DOHH2 (cell line): ENCODE measurements at regions not wholly inside any gene's neighbourhood (a gene's known extent, or its start where the extent isn't known, plus 50 kb on each side); places are given as distances from the start of the nearest gene placed in this dataset.
A peak's percentile ranks its signal among the peaks of the same experiment; 100 is the strongest.

ENCODE experiments used
- H3F3A ChIP-seq: fragments of 200-600 bp; sonication (generic), shearing (Covaris generic); 2 replicates; pipeline ENCODE4 v1.6.0; 2016; ENCODE audit warnings: antibody characterized with exemption, mild to moderate bottlenecking; ENCODE audit not compliant: control insufficient read depth, insufficient read depth
- H3K27ac ChIP-seq: fragments of 200-600 bp; sonication (generic); 2 replicates; pipeline ENCODE4 v1.5.1; 2014; ENCODE audit warnings: low read depth, mild to moderate bottlenecking, low read length, moderate library complexity
- H3K27me3 ChIP-seq: fragments of 200-600 bp; sonication (generic); 2 replicates; pipeline ENCODE4 v1.6.1; 2014; ENCODE audit warnings: mild to moderate bottlenecking, low read length, mixed read lengths; ENCODE audit not compliant: control insufficient read depth
- H3K36me3 ChIP-seq: fragments of 200-600 bp; sonication (generic); 2 replicates; pipeline ENCODE4 v1.6.1; 2014; ENCODE audit warnings: mild to moderate bottlenecking, low read length, moderate library complexity, mixed read lengths; ENCODE audit not compliant: control insufficient read depth
- H3K4me1 ChIP-seq: fragments of 200-600 bp; sonication (generic); 2 replicates; pipeline ENCODE4 v1.6.1; 2014; ENCODE audit warnings: mild to moderate bottlenecking, low read length, mixed read lengths; ENCODE audit not compliant: control insufficient read depth
- H3K4me2 ChIP-seq: fragments of 200-600 bp; sonication (generic); 2 replicates; pipeline ENCODE4 v1.6.0; 2014; ENCODE audit warnings: mild to moderate bottlenecking, low read length, moderate library complexity
- H3K4me3 ChIP-seq: fragments of 200-600 bp; sonication (generic); 2 replicates; pipeline ENCODE4 v1.5.1; 2014; ENCODE audit warnings: mild to moderate bottlenecking, low read length, mixed read lengths
- H3K79me2 ChIP-seq: fragments of 200-600 bp; sonication (generic); 2 replicates; pipeline ENCODE4 v1.6.1; 2014; ENCODE audit warnings: mild to moderate bottlenecking, low read length, mixed read lengths; ENCODE audit not compliant: control insufficient read depth
- H3K9me2 ChIP-seq: fragments of 200-600 bp; sonication (generic); replicated peaks from 2 replicates; pipeline ENCODE4 v1.6.1; 2014; ENCODE audit warnings: mild to moderate bottlenecking, low read length, mixed read lengths; ENCODE audit not compliant: control insufficient read depth
- H3K9me3 ChIP-seq: fragments of 200-600 bp; sonication (generic); 2 replicates; pipeline ENCODE4 v1.6.1; 2014; ENCODE audit warnings: antibody characterized with exemption, low read length, mixed read lengths; ENCODE audit not compliant: control insufficient read depth, insufficient read depth
- H4K20me1 ChIP-seq: fragments of 200-600 bp; sonication (generic); 2 replicates; pipeline ENCODE4 v1.6.0; 2014; ENCODE audit warnings: low read depth, mild to moderate bottlenecking, antibody characterized with exemption, low read length, moderate library complexity; ENCODE audit not compliant: control insufficient read depth, insufficient read depth
- CTCF ChIP-seq: fragments of 200-600 bp; sonication (generic); IDR thresholded peaks from one replicate; pipeline ENCODE4 v1.5.1; 2014; ENCODE audit warnings: antibody characterized with exemption, mild to moderate bottlenecking, low read depth, low read length; ENCODE audit not compliant: poor library complexity, severe bottlenecking
- EZH2phosphoT487 ChIP-seq: fragments of 200-600 bp; sonication (generic); IDR thresholded peaks from 2 replicates; pipeline ENCODE4 v1.6.1; 2017; ENCODE audit warnings: borderline replicate concordance, mild to moderate bottlenecking, antibody characterized with exemption, low read length, moderate library complexity, mixed read lengths

GRCh38 chr14:38808734-38809455 lies 294.1 kb downstream of the SEC23A start:
- Histone ChIP-seq H3F3A (no peaks in the 10 kb centered on the region), H3K4me1 (no peaks in the 10 kb centered on the region), H3K9me2 (no peaks in the 10 kb centered on the region), H3K27ac (no peak overlapping the region), H4K20me1 (no peaks in the 10 kb centered on the region), H3K27me3 (no peaks in the 10 kb centered on the region), H3K36me3 (no peaks in the 10 kb centered on the region), H3K79me2 (no peaks in the 10 kb centered on the region), H3K9me3 (no peaks in the 10 kb centered on the region), H3K4me2 (no peak overlapping the region), H3K4me3 (no peak overlapping the region)
- TF ChIP-seq EZH2phosphoT487, result no peak
- TF ChIP-seq CTCF, result peak; percentile 60

GRCh38 chr14:38799671-38800070 lies 303.4 kb downstream of the SEC23A start:
- no peaks in the 10 kb centered on the region for H3K4me1 ChIP-seq
- no peaks in the 10 kb centered on the region for H4K20me1 ChIP-seq
- no peaks in the 10 kb centered on the region for H3K9me2 ChIP-seq
- TF ChIP-seq CTCF, result no peak
- no peak for TF ChIP-seq EZH2phosphoT487
- no peaks in the 10 kb centered on the region for H3K36me3 ChIP-seq
- H3K9me3 ChIP-seq, result no peaks in the 10 kb centered on the region
- no peaks in the 10 kb centered on the region for H3F3A ChIP-seq
- H3K27me3 ChIP-seq, result no peaks in the 10 kb centered on the region
- H3K79me2 ChIP-seq, result no peaks in the 10 kb centered on the region
- no peak overlapping the region for H3K27ac ChIP-seq
- no peak overlapping the region for H3K4me3 ChIP-seq
- no peak overlapping the region for H3K4me2 ChIP-seq

GRCh38 chr14:38794677-38795076 lies 308.4 kb downstream of the SEC23A start:
- no peaks in the 10 kb centered on the region for H3K27me3 ChIP-seq
- H3K27ac ChIP-seq, result no peak overlapping the region
- H3K9me2 ChIP-seq, result no peaks in the 10 kb centered on the region
- no peak overlapping the region for H3K4me3 ChIP-seq
- H3K4me1 ChIP-seq, result no peaks in the 10 kb centered on the region
- TF ChIP-seq CTCF, result no peak
- TF ChIP-seq EZH2phosphoT487, result no peak
- no peaks in the 10 kb centered on the region for H3F3A ChIP-seq
- no peak overlapping the region for H3K4me2 ChIP-seq
- H3K36me3 ChIP-seq, result no peaks in the 10 kb centered on the region
- no peaks in the 10 kb centered on the region for H4K20me1 ChIP-seq
- H3K9me3 ChIP-seq, result no peaks in the 10 kb centered on the region
- no peaks in the 10 kb centered on the region for H3K79me2 ChIP-seq
